H1 (cell line): ENCODE measurements at regions not wholly inside any gene's neighbourhood (a gene's known extent, or its start where the extent isn't known, plus 50 kb on each side); places are given as distances from the start of the nearest gene placed in this dataset.

Source experiments
- CTCF ChIA-PET: fragments of 300-600 bp; sonication (Branson Sonifier 250); formaldehyde crosslinking; loops from one replicate; lab custom pipeline; 2021; ENCODE audit not compliant: partially characterized antibody; lab: Charles Lee
- POLR2A ChIA-PET: fragments of 300-600 bp; sonication (Branson Sonifier 250); formaldehyde crosslinking; loops from one replicate; lab custom pipeline; 2021; ENCODE audit warnings: inconsistent platforms; ENCODE audit not compliant: partially characterized antibody; lab: Charles Lee
- DNase-seq, 2 experiments: peaks; one replicate each; pipeline versions ENCODE4 v3.0.0 to v3.0.0-alpha.2; 2010 to 2022; ENCODE audit warnings: low spot score in 2 of 2, low read depth in 1 of 2, mixed read lengths in 1 of 2
- FAIRE-seq: peaks from 2 replicates; lab custom pipeline; 2011; peaks lifted over from hg19 to GRCh38; lab: Jason Lieb, UNC
- H2AFZ ChIP-seq: 2 replicates; pipeline ENCODE4 v1.8.1; 2012; ENCODE audit warnings: low read length, inconsistent platforms
- H2AK5ac ChIP-seq: 2 replicates; pipeline ENCODE4 v1.6.1; 2013; ENCODE audit warnings: low read depth, low read length
- H2BK120ac ChIP-seq: replicated peaks from 2 replicates; pipeline ENCODE3; 2013; ENCODE audit warnings: low read depth, low read length, inconsistent platforms
- H2BK12ac ChIP-seq: 2 replicates; pipeline ENCODE4 v1.6.1; 2013; ENCODE audit warnings: low read depth, low read length
- H2BK15ac ChIP-seq: 2 replicates; pipeline ENCODE4 v1.6.1; 2013; ENCODE audit warnings: low read length
- H2BK20ac ChIP-seq: 2 replicates; pipeline ENCODE4 v1.6.1; 2013; ENCODE audit warnings: low read length
- H2BK5ac ChIP-seq: 2 replicates; pipeline ENCODE4 v1.6.1; 2013; ENCODE audit warnings: low read depth, low read length
- H3K14ac ChIP-seq: 2 replicates; pipeline ENCODE4 v1.6.1; 2013; ENCODE audit warnings: inconsistent platforms; ENCODE audit not compliant: insufficient read length
- H3K18ac ChIP-seq: 2 replicates; pipeline ENCODE4 v1.6.1; 2013; ENCODE audit warnings: low read length; ENCODE audit errors: extremely low read depth
- H3K23ac ChIP-seq: 2 replicates; pipeline ENCODE4 v1.6.1; 2013; ENCODE audit warnings: inconsistent platforms; ENCODE audit not compliant: insufficient read length
- H3K23me2 ChIP-seq: 2 replicates; pipeline ENCODE4 v1.6.1; 2013; ENCODE audit warnings: low read depth, low read length
- H3K27ac ChIP-seq: 2 replicates; pipeline ENCODE4 v1.6.1; 2011; ENCODE audit warnings: low read depth, low read length, inconsistent platforms
- H3K27me3 ChIP-seq, 4 experiments: replicated peaks in 1 of 4; 1 replicate in 1 of 4; 2 replicates in 3 of 4; pipeline versions ENCODE4 v1.6.1 to v1.8.1; 2011 to 2013; ENCODE audit warnings: low read length in 3 of 4, mild to moderate bottlenecking in 3 of 4, inconsistent platforms in 2 of 4, mixed read lengths in 2 of 4, moderate library complexity in 1 of 4; ENCODE audit not compliant: control insufficient read depth in 3 of 4, insufficient read depth in 3 of 4; ENCODE audit errors: extremely low read depth in 1 of 4
- H3K36me3 ChIP-seq, 4 experiments: 2 replicates each; pipeline versions ENCODE4 v1.6.1 to v1.8.1; 2011 to 2013; ENCODE audit warnings: mild to moderate bottlenecking in 4 of 4, low read length in 3 of 4, moderate library complexity in 2 of 4, control low read depth in 1 of 4, inconsistent platforms in 1 of 4; ENCODE audit not compliant: insufficient read depth in 4 of 4, control insufficient read depth in 2 of 4
- H3K4ac ChIP-seq: replicated peaks from 2 replicates; pipeline ENCODE3; 2013; ENCODE audit warnings: low read length, low read depth, mixed read lengths, inconsistent platforms; ENCODE audit not compliant: insufficient read length
- H3K4me1 ChIP-seq, 4 experiments: replicated peaks in 1 of 4; 1 replicate in 1 of 4; 2 replicates in 3 of 4; pipeline versions ENCODE4 v1.6.1 to v1.8.1; 2011 to 2013; ENCODE audit warnings: low read length in 3 of 4, inconsistent platforms in 2 of 4, mixed read lengths in 1 of 4; ENCODE audit not compliant: insufficient read depth in 4 of 4, control insufficient read depth in 3 of 4
- H3K4me2 ChIP-seq, 2 experiments: 2 replicates each; pipeline versions ENCODE4 v1.6.1 to v1.8.1; 2011 to 2013; ENCODE audit warnings: low read depth in 2 of 2, low read length in 2 of 2, control low read depth in 1 of 2, inconsistent platforms in 1 of 2, mild to moderate bottlenecking in 1 of 2; ENCODE audit not compliant: insufficient read depth in 1 of 2
- H3K4me3 ChIP-seq, 4 experiments: fragments of 200-600, 300-600 bp in 1 of 4; sonication (generic), shearing (Covaris generic), sonication (Bioruptor Twin) in 1 of 4; 2 replicates each; pipeline versions ENCODE4 v1.5.1 to v1.8.1; 2011 to 2016; ENCODE audit warnings: low read length in 4 of 4, low read depth in 3 of 4, control low read depth in 2 of 4, inconsistent platforms in 2 of 4, mild to moderate bottlenecking in 2 of 4, mixed read lengths in 1 of 4, moderate library complexity in 1 of 4; ENCODE audit not compliant: insufficient read depth in 2 of 4; ENCODE audit errors: extremely low read depth in 1 of 4
- H3K56ac ChIP-seq: replicated peaks from 2 replicates; pipeline ENCODE3; 2013; ENCODE audit warnings: low read depth, mild to moderate bottlenecking, mixed read lengths, low read length, inconsistent platforms; ENCODE audit not compliant: insufficient read length
- H3K79me1 ChIP-seq: 2 replicates; pipeline ENCODE4 v1.6.1; 2013; ENCODE audit warnings: low read depth, low read length, control low read depth
- H3K79me2 ChIP-seq, 2 experiments: 2 replicates each; pipeline versions ENCODE4 v1.6.1 to v1.8.1; 2012 to 2013; ENCODE audit warnings: low read length in 2 of 2, mild to moderate bottlenecking in 2 of 2, inconsistent platforms in 1 of 2; ENCODE audit not compliant: insufficient read depth in 2 of 2, control insufficient read depth in 1 of 2
- H3K9ac ChIP-seq, 4 experiments: replicated peaks in 1 of 4; 1 replicate in 1 of 4; 2 replicates in 3 of 4; pipeline versions ENCODE4 v1.6.1 to v1.8.1; 2011 to 2013; ENCODE audit warnings: low read depth in 3 of 4, low read length in 3 of 4, control low read depth in 2 of 4, mild to moderate bottlenecking in 2 of 4, moderate library complexity in 2 of 4, inconsistent platforms in 1 of 4; ENCODE audit errors: extremely low read depth in 1 of 4
- H3K9me3 ChIP-seq, 2 experiments: 2 replicates each; pipeline versions ENCODE4 v1.6.1 to v1.8.1; 2012 to 2013; ENCODE audit warnings: mild to moderate bottlenecking in 2 of 2, moderate library complexity in 2 of 2, control low read depth in 1 of 2, inconsistent platforms in 1 of 2, low read depth in 1 of 2, low read length in 1 of 2, mixed read lengths in 1 of 2; ENCODE audit not compliant: insufficient read depth in 2 of 2
- H4K20me1 ChIP-seq, 2 experiments: replicated peaks in 1 of 2; 2 replicates each; pipeline versions ENCODE3 to v1.8.1; 2011 to 2013; ENCODE audit warnings: inconsistent platforms in 2 of 2, low read length in 2 of 2, mild to moderate bottlenecking in 1 of 2; ENCODE audit not compliant: insufficient read depth in 2 of 2, control insufficient read depth in 1 of 2
- H4K5ac ChIP-seq: 2 replicates; pipeline ENCODE4 v1.6.1; 2013; ENCODE audit warnings: low read length, low read depth, mixed read lengths, inconsistent platforms; ENCODE audit not compliant: insufficient read length
- H4K8ac ChIP-seq: 2 replicates; pipeline ENCODE4 v1.8.0; 2013; ENCODE audit warnings: mild to moderate bottlenecking, moderate library complexity, low read length, inconsistent platforms; ENCODE audit not compliant: insufficient read depth; ENCODE audit errors: extremely low read depth
- H4K91ac ChIP-seq: replicated peaks from 2 replicates; pipeline ENCODE3; 2013; ENCODE audit warnings: low read length, mixed read lengths, inconsistent platforms; ENCODE audit not compliant: insufficient read length
- BACH1 ChIP-seq: IDR thresholded peaks from 2 replicates; pipeline ENCODE4 v1.6.1; 2012; ENCODE audit warnings: low read length, improper control_type of control experiment
- BRCA1 ChIP-seq: IDR thresholded peaks from 2 replicates; pipeline ENCODE4 v1.6.1; 2012; ENCODE audit warnings: low read depth, low read length, improper control_type of control experiment
- GABPA ChIP-seq: IDR thresholded peaks from 2 replicates; pipeline ENCODE4 v1.6.1; 2011; ENCODE audit warnings: mild to moderate bottlenecking, low read length, moderate library complexity, borderline replicate concordance; ENCODE audit not compliant: insufficient read depth
- MAFK ChIP-seq: IDR thresholded peaks from 2 replicates; pipeline ENCODE4 v1.6.1; 2012; ENCODE audit warnings: low read depth, mild to moderate bottlenecking, improper control_type of control experiment, low read length
- RBBP5 ChIP-seq: IDR thresholded peaks from 2 replicates; pipeline ENCODE4 v1.7.1; 2012; ENCODE audit warnings: low read depth, mild to moderate bottlenecking, inconsistent platforms, low read length, moderate library complexity, borderline replicate concordance
- RFX5 ChIP-seq: IDR thresholded peaks from 2 replicates; pipeline ENCODE4 v1.6.1; 2011; ENCODE audit warnings: low read depth, low read length, improper control_type of control experiment, borderline replicate concordance
- TEAD4 ChIP-seq: IDR thresholded peaks from 2 replicates; pipeline ENCODE4 v1.6.1; 2012; ENCODE audit warnings: low read depth, low read length, inconsistent platforms, mixed read lengths
- WGBS, 2 experiments: shearing (Covaris generic) in 1 of 2; methylation state at CpG; one replicate each; pipeline versions ENCODE4 v1.1.6 to v1.1.7; 2013 to 2015; ENCODE audit warnings: low lambda C conversion rate in 2 of 2, mixed read lengths in 2 of 2, inconsistent platforms in 1 of 2, low coverage in 1 of 2, missing lambda C conversion rate in 1 of 2; ENCODE audit not compliant: insufficient replicate concordance in 2 of 2, insufficient coverage in 1 of 2, insufficient read length in 1 of 2; ENCODE audit errors: extremely low coverage in 1 of 2, missing lambda C conversion rate in 1 of 2; 5-methylcytosine and 5-hydroxymethylcytosine counted together
- TF ChIP-seq, protein P1 (sequence below), 3 experiments: IDR thresholded peaks; 1 replicate in 2 of 3; 2 replicates in 1 of 3; pipeline versions ENCODE4 v1.5.1 to v1.6.1; 2011; ENCODE audit warnings: low read length in 3 of 3, mild to moderate bottlenecking in 3 of 3, inconsistent platforms in 2 of 3, low read depth in 1 of 3, moderate library complexity in 1 of 3; ENCODE audit not compliant: insufficient read depth in 1 of 3; ENCODE audit errors: control extremely low read depth in 1 of 3
- TF ChIP-seq, protein P2 (sequence below): IDR thresholded peaks from 2 replicates; pipeline ENCODE4 v1.6.1; 2012; ENCODE audit warnings: inconsistent platforms

- POLR2A ChIA-PET, result no interaction called here
- no peak overlapping the region for H2BK12ac ChIP-seq
- H3K79me1 ChIP-seq, result no peaks in the 10 kb centered on the region
- no peak overlapping the region for H3K4me2 ChIP-seq
- H2BK15ac ChIP-seq, result no peak overlapping the region
- no peak overlapping the region for H3K4ac ChIP-seq
- no peak overlapping the region for H3K23ac ChIP-seq
- H3K9ac ChIP-seq, result no peak overlapping the region
- no peak overlapping the region for H3K14ac ChIP-seq
- H3K27me3 ChIP-seq, result no peaks in the 10 kb centered on the region
- no peak overlapping the region for H4K91ac ChIP-seq
- FAIRE-seq, result no peak
- no peak overlapping the region for H4K5ac ChIP-seq
- H3K79me2 ChIP-seq, result no peaks in the 10 kb centered on the region
- no peak overlapping the region for H2AK5ac ChIP-seq
- H4K20me1 ChIP-seq, result no peaks in the 10 kb centered on the region
- no peak overlapping the region for H3K18ac ChIP-seq
- 88% methylated on average over 2 of the region's 2 CpGs; no CpG with 5 or more reads in 1 of the 2 experiments for WGBS, 2 experiments
- CTCF ChIA-PET, result no interaction called here
- no peak for DNase-seq
- no peak overlapping the region for H3K56ac ChIP-seq
- no peaks in the 10 kb centered on the region for H3K4me1 ChIP-seq
- H2BK120ac ChIP-seq, result no peak overlapping the region
- no peak overlapping the region for H2BK5ac ChIP-seq
- H3K27ac ChIP-seq, result no peak overlapping the region
- no peaks in the 10 kb centered on the region for H3K23me2 ChIP-seq
- H3K9me3 ChIP-seq, result no peaks in the 10 kb centered on the region
- no peak overlapping the region for H4K8ac ChIP-seq
- H2BK20ac ChIP-seq, result no peak overlapping the region
- no peak overlapping the region for H3K4me3 ChIP-seq
- H3K36me3 ChIP-seq, result no peaks in the 10 kb centered on the region
- no peak overlapping the region for H2AFZ ChIP-seq
- TF ChIP-seq, protein P1, sequence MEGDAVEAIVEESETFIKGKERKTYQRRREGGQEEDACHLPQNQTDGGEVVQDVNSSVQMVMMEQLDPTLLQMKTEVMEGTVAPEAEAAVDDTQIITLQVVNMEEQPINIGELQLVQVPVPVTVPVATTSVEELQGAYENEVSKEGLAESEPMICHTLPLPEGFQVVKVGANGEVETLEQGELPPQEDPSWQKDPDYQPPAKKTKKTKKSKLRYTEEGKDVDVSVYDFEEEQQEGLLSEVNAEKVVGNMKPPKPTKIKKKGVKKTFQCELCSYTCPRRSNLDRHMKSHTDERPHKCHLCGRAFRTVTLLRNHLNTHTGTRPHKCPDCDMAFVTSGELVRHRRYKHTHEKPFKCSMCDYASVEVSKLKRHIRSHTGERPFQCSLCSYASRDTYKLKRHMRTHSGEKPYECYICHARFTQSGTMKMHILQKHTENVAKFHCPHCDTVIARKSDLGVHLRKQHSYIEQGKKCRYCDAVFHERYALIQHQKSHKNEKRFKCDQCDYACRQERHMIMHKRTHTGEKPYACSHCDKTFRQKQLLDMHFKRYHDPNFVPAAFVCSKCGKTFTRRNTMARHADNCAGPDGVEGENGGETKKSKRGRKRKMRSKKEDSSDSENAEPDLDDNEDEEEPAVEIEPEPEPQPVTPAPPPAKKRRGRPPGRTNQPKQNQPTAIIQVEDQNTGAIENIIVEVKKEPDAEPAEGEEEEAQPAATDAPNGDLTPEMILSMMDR (IDR thresholded peaks at IDR 0.05; ENCODE audit: control extremely low read depth in 1 of 3, insufficient read depth in 1 of 3, low read depth in 1 of 3, low read length in 3 of 3), result no peak
- no peak for TF ChIP-seq TEAD4
- no peak for TF ChIP-seq RFX5
- TF ChIP-seq, protein P2, sequence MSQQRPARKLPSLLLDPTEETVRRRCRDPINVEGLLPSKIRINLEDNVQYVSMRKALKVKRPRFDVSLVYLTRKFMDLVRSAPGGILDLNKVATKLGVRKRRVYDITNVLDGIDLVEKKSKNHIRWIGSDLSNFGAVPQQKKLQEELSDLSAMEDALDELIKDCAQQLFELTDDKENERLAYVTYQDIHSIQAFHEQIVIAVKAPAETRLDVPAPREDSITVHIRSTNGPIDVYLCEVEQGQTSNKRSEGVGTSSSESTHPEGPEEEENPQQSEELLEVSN, result no peak
- no peak for TF ChIP-seq BACH1
- TF ChIP-seq RBBP5, result no peak
- no peak for TF ChIP-seq GABPA
- TF ChIP-seq MAFK, result no peak
- TF ChIP-seq BRCA1, result no peak
Observed at GRCh38 chr5:24042688-24043087, 535.3 kb downstream of the PRDM9 start.
